Lung (tissue), 11 donors: ENCODE measurements at regions not wholly inside any gene's neighbourhood (a gene's known extent, or its start where the extent isn't known, plus 50 kb on each side); places are given as distances from the start of the nearest gene placed in this dataset.
"Not testable (repeated sequence)": the region's sequence is repeated elsewhere in the genome, so short reads cannot be mapped to it uniquely, and the experiment has no call there.

ENCODE experiments used
- ATAC-seq: fragments of 200-7000 bp; cut with Tn5 transposase; one replicate; pipeline ENCODE4 v1.9.1; 2020; ENCODE audit warnings: moderate number of reproducible peaks; ENCODE audit not compliant: insufficient read depth, low FRiP score
- DNase-seq, 3 donors: peaks; one replicate each; pipeline ENCODE4 v3.0.0-alpha.2; 2013 to 2017
- H3K27ac ChIP-seq, 2 donors: one replicate each; pipeline ENCODE4 v1.5.1; 2013; ENCODE audit warnings: mild to moderate bottlenecking in 2 of 2, moderate library complexity in 2 of 2, control low read depth in 1 of 2, inconsistent platforms in 1 of 2, low read depth in 1 of 2, low read length in 1 of 2
- H3K27me3 ChIP-seq, 3 donors: one replicate each; pipeline ENCODE4 v1.5.1; 2013; ENCODE audit warnings: low read length in 2 of 3; ENCODE audit not compliant: control insufficient read depth in 3 of 3, insufficient read depth in 3 of 3
- H3K36me3 ChIP-seq, 4 donors: one replicate each; pipeline ENCODE4 v1.5.1; 2013; ENCODE audit warnings: low read length in 4 of 4, mild to moderate bottlenecking in 1 of 4, moderate library complexity in 1 of 4; ENCODE audit not compliant: control insufficient read depth in 4 of 4, insufficient read depth in 4 of 4
- H3K4me1 ChIP-seq, 5 donors: one replicate each; pipeline ENCODE4 v1.5.1; 2013; ENCODE audit warnings: low read length in 5 of 5, mild to moderate bottlenecking in 2 of 5, moderate library complexity in 1 of 5; ENCODE audit not compliant: control insufficient read depth in 5 of 5, insufficient read depth in 5 of 5
- H3K4me3 ChIP-seq: one replicate; pipeline ENCODE4 v1.5.1; 2013; ENCODE audit warnings: mild to moderate bottlenecking, control low read depth, moderate library complexity
- H3K9ac ChIP-seq, 2 donors: one replicate each; pipeline ENCODE4 v1.5.1; 2013; ENCODE audit warnings: low read length in 2 of 2, control low read depth in 1 of 2; ENCODE audit not compliant: insufficient read depth in 1 of 2
- H3K9me3 ChIP-seq, 4 donors: one replicate each; pipeline ENCODE4 v1.5.1; 2013; ENCODE audit warnings: low read length in 3 of 4, mild to moderate bottlenecking in 1 of 4, moderate library complexity in 1 of 4; ENCODE audit not compliant: control insufficient read depth in 4 of 4, insufficient read depth in 3 of 4
- CTCF ChIP-seq: IDR thresholded peaks from 2 replicates; pipeline ENCODE4 v1.5.1; 2012; ENCODE audit warnings: mild to moderate bottlenecking; ENCODE audit errors: control extremely low read depth, extremely low read depth
- WGBS, 2 donors: extraction: QIAGEN DNeasy Blood & Tissue Kit; methylation state at CpG; one replicate each; pipeline ENCODE4 v1.1.7; 2013; 5-methylcytosine and 5-hydroxymethylcytosine counted together
- donor health status: control.
- donor health status: control.
- donor health status: Bipolar disorder and iron deficiency.
- donor health status: healthy.
- donor health status: DM: yes; HTN: yes; CAD: no.

GRCh38 chr14:25389948-25390347 lies 340.0 kb upstream of the STXBP6 start:
- Histone ChIP-seq H3K27me3 (no peaks in the 10 kb centered on the region), H3K36me3 (no peaks in the 10 kb centered on the region), H3K4me3 (no peak overlapping the region), H3K9me3 (peaks cover 0 to 3% (median 0%) of the 10 kb centered on the region in 4 donors), H3K4me1 (no peaks in the 10 kb centered on the region), H3K27ac (no peak overlapping the region), H3K9ac (no peak overlapping the region)
- WGBS, 2 donors: 81 to 88% methylated on average over 2 of the region's 2 CpGs
- no peak for TF ChIP-seq CTCF
- ATAC-seq (no peak), DNase-seq (no peak)

GRCh38 chr14:25381498-25381897 lies 331.6 kb upstream of the STXBP6 start:
- no peak overlapping the region for H3K27ac ChIP-seq
- H3K27me3 ChIP-seq: no peaks in the 10 kb centered on the region
- no peak for DNase-seq
- H3K4me3 ChIP-seq: no peak overlapping the region
- no peaks in the 10 kb centered on the region for H3K4me1 ChIP-seq
- whole genome bisulfite sequencing, 2 donors: 39 to 41% methylated on average over 3 of the region's 3 CpGs
- H3K9ac ChIP-seq: no peak overlapping the region
- no peak for ATAC-seq
- no peaks in the 10 kb centered on the region for H3K36me3 ChIP-seq
- H3K9me3 ChIP-seq: peaks cover 0 to 9% (median 0%) of the 10 kb centered on the region in 4 donors
- no peak for TF ChIP-seq CTCF

GRCh38 chr14:25375639-25376038 lies 325.7 kb upstream of the STXBP6 start:
- ATAC-seq (no peak), DNase-seq (no peak)
- no peaks in the 10 kb centered on the region for H3K27me3 ChIP-seq
- H3K9ac ChIP-seq: no peak overlapping the region
- TF ChIP-seq CTCF: no peak
- no peak overlapping the region for H3K27ac ChIP-seq
- H3K4me1 ChIP-seq: no peaks in the 10 kb centered on the region
- peaks cover 0 to 6% (median 0%) of the 10 kb centered on the region in 4 donors for H3K9me3 ChIP-seq
- WGBS, 2 donors: 88% methylated on average over 2 of the region's 2 CpGs
- no peaks in the 10 kb centered on the region for H3K36me3 ChIP-seq
- H3K4me3 ChIP-seq: no peak overlapping the region

GRCh38 chr14:25371068-25371467 lies 321.1 kb upstream of the STXBP6 start:
- ATAC-seq (no peak), DNase-seq (no peak)
- Histone ChIP-seq H3K4me3 (no peak overlapping the region), H3K36me3 (no peaks in the 10 kb centered on the region), H3K9ac (no peak overlapping the region), H3K9me3 (no peaks in the 10 kb centered on the region), H3K4me1 (no peaks in the 10 kb centered on the region), H3K27ac (no peak overlapping the region), H3K27me3 (no peaks in the 10 kb centered on the region)
- TF ChIP-seq CTCF: no peak
- 76 to 85% methylated on average over 1 of the region's 1 CpG for WGBS, 2 donors

GRCh38 chr14:25370057-25370456 lies 320.1 kb upstream of the STXBP6 start:
- H3K27me3 ChIP-seq, H3K27ac ChIP-seq, H3K9ac ChIP-seq, H3K4me1 ChIP-seq, H3K4me3 ChIP-seq, DNase-seq, ATAC-seq, H3K36me3 ChIP-seq, H3K9me3 ChIP-seq: not testable (repeated sequence)
- WGBS, 2 donors: 90 to 93% methylated on average over 10 of the region's 10 CpGs
